Chondrocyte (in vitro differentiated cells): ENCODE measurements at regions not wholly inside any gene's neighbourhood (a gene's known extent, or its start where the extent isn't known, plus 50 kb on each side); places are given as distances from the start of the nearest gene placed in this dataset.
A peak's percentile ranks its signal among the peaks of the same experiment; 100 is the strongest.

Source experiments
- DNase-seq: peaks from one replicate; pipeline ENCODE4 v3.0.0; 2021; ENCODE audit warnings: mixed read lengths, low spot score
- H3K27ac Mint-ChIP-seq: one replicate; pipeline ENCODE4 v1.8.0; 2021; ENCODE audit warnings: mild to moderate bottlenecking, moderate library complexity, mixed read lengths; ENCODE audit not compliant: unreplicated experiment
- H3K27me3 Mint-ChIP-seq: 2 replicates; pipeline ENCODE4 v1.8.0; 2021; ENCODE audit warnings: low read depth, mixed read lengths
- H3K36me3 Mint-ChIP-seq: 2 replicates; pipeline ENCODE4 v1.8.0; 2021; ENCODE audit warnings: low read depth, mixed read lengths
- H3K4me1 Mint-ChIP-seq: 2 replicates; pipeline ENCODE4 v1.8.0; 2021; ENCODE audit warnings: low read depth, mild to moderate bottlenecking, mixed read lengths
- H3K4me3 Mint-ChIP-seq: one replicate; pipeline ENCODE4 v1.8.0; 2021; ENCODE audit warnings: mild to moderate bottlenecking, moderate library complexity, mixed read lengths; ENCODE audit not compliant: unreplicated experiment
- H3K9me3 Mint-ChIP-seq: 2 replicates; pipeline ENCODE4 v1.8.0; 2021; ENCODE audit warnings: low read depth, mixed read lengths
- CTCF ChIP-seq: fragments of 200-600 bp; sonication (generic); IDR thresholded peaks from 2 replicates; pipeline ENCODE4 v1.5.0; 2021; ENCODE audit warnings: antibody characterized with exemption, mild to moderate bottlenecking, moderate library complexity

- Mint-ChIP-seq H3K27ac (no peak overlapping the region), H3K4me3 (no peak overlapping the region), H3K36me3 (peaks cover 2% of the 10 kb centered on the region), H3K4me1 (peaks cover 38% of the 10 kb centered on the region), H3K9me3 (no peaks in the 10 kb centered on the region), H3K27me3 (no peaks in the 10 kb centered on the region)
- no peak for DNase-seq
- no peak for TF ChIP-seq CTCF
Measured at GRCh38 chr5:125560476-125561225, 814.2 kb upstream of the ZNF608 start.

- DNase-seq: no peak
- H3K36me3 Mint-ChIP-seq: peaks cover 4% of the 10 kb centered on the region
Measured at GRCh38 chr5:125564317-125564975, 818.0 kb upstream of the ZNF608 start.

GRCh38 chr5:125574491-125575044 lies 828.1 kb upstream of the ZNF608 start:
- Mint-ChIP-seq H3K4me1 (peaks cover 16% of the 10 kb centered on the region), H3K27me3 (no peaks in the 10 kb centered on the region), H3K9me3 (peaks cover 5% of the 10 kb centered on the region), H3K4me3 (no peak overlapping the region), H3K36me3 (no peaks in the 10 kb centered on the region), H3K27ac (no peak overlapping the region)
- TF ChIP-seq CTCF: no peak
- no peak for DNase-seq

More at GRCh38 chr5:125564317-125564975, 818.0 kb upstream of the ZNF608 start:
- peaks cover 21% of the 10 kb centered on the region for H3K4me1 Mint-ChIP-seq
- no peak overlapping the region for H3K4me3 Mint-ChIP-seq
- H3K27me3 Mint-ChIP-seq: no peaks in the 10 kb centered on the region
- peaks cover 12% of the 10 kb centered on the region for H3K9me3 Mint-ChIP-seq
- no peak overlapping the region for H3K27ac Mint-ChIP-seq
- no peak for TF ChIP-seq CTCF

- Mint-ChIP-seq H3K36me3 (no peaks in the 10 kb centered on the region), H3K4me1 (peaks cover 16% of the 10 kb centered on the region), H3K27ac (peak overlapping the region; percentile 15), H3K27me3 (no peaks in the 10 kb centered on the region), H3K9me3 (peaks cover 4% of the 10 kb centered on the region), H3K4me3 (no peak overlapping the region)
- TF ChIP-seq CTCF: no peak
- DNase-seq: no peak
Measured at GRCh38 chr5:125575171-125575890, 828.9 kb upstream of the ZNF608 start.
